Panc1 (cell line): ENCODE measurements at regions not wholly inside any gene's neighbourhood (a gene's known extent, or its start where the extent isn't known, plus 50 kb on each side); places are given as distances from the start of the nearest gene placed in this dataset.

Experiments
- REST ChIP-seq, 2 experiments: IDR thresholded peaks; 2 replicates each; pipeline ENCODE4 v1.6.1; 2011 to 2012; ENCODE audit warnings: low read depth in 2 of 2, control low read depth in 1 of 2, low read length in 1 of 2, mild to moderate bottlenecking in 1 of 2, moderate library complexity in 1 of 2; ENCODE audit not compliant: insufficient read depth in 1 of 2
- TF ChIP-seq, protein P1 (sequence below): fragments of 450-650 bp; IDR thresholded peaks from 2 replicates; pipeline ENCODE4 v1.5.1; 2017; ENCODE audit warnings: mild to moderate bottlenecking

GRCh38 chr1:218890451-218890850, 283.2 kb upstream of the LYPLAL1 start:
- TF ChIP-seq REST (IDR thresholded peaks at IDR 0.05; ENCODE audit: insufficient read depth in 1 of 2, low read depth in 2 of 2, low read length in 1 of 2), result no peak
- TF ChIP-seq, protein P1, sequence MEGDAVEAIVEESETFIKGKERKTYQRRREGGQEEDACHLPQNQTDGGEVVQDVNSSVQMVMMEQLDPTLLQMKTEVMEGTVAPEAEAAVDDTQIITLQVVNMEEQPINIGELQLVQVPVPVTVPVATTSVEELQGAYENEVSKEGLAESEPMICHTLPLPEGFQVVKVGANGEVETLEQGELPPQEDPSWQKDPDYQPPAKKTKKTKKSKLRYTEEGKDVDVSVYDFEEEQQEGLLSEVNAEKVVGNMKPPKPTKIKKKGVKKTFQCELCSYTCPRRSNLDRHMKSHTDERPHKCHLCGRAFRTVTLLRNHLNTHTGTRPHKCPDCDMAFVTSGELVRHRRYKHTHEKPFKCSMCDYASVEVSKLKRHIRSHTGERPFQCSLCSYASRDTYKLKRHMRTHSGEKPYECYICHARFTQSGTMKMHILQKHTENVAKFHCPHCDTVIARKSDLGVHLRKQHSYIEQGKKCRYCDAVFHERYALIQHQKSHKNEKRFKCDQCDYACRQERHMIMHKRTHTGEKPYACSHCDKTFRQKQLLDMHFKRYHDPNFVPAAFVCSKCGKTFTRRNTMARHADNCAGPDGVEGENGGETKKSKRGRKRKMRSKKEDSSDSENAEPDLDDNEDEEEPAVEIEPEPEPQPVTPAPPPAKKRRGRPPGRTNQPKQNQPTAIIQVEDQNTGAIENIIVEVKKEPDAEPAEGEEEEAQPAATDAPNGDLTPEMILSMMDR, result no peak
